ENCODE measurements at regions not wholly inside any gene's neighbourhood (a gene's known extent, or its start where the extent isn't known, plus 50 kb on each side); places are given as distances from the start of the nearest gene placed in this dataset.

DNA sequence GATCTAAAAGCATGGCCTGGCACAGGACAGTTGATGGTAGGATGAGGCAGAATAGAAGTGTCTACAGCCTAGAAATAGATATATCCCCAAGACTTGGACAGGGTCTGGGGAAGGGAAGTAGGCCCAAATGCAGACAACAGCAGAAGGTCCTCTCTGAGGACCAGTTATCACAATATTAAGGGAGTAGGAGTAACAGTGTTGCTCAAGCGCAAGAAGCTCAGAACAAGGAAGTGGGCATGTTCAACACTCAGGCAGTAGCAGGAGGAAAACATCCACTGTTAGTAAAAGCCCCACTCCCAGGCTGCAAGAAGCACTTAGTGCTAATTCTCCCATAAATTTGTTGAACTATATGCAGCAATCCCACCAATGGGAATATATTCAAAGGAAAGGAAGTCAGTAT lies 314.7 kb downstream of the METTL4 start:
- no peak for DNase-seq (ENCODE audit: low read depth, low spot score)
- ATAC-seq, result no peak
- Histone ChIP-seq H3K4me1 (ENCODE audit: control insufficient read depth in 1 of 2, insufficient read depth in 2 of 2, low read length in 2 of 2) (no peaks in the 10 kb centered on the region), H3K4me2 (ENCODE audit: low read length) (no peak overlapping the region), H3K79me2 (ENCODE audit: insufficient read depth, low read length) (no peaks in the 10 kb centered on the region), H3K9me3 (ENCODE audit: control insufficient read depth in 1 of 2, insufficient read depth in 1 of 2, low read depth in 1 of 2, low read length in 2 of 2) (no peaks in the 10 kb centered on the region), H3K9ac (ENCODE audit: low read length) (no peak overlapping the region), H2AFZ (ENCODE audit: low read depth, low read length, poor library complexity, severe bottlenecking) (no peak overlapping the region), H3K36me3 (ENCODE audit: control insufficient read depth in 1 of 2, insufficient read depth in 2 of 2, low read length in 2 of 2) (no peaks in the 10 kb centered on the region), H3K27me3 (ENCODE audit: insufficient read depth, low read length) (no peaks in the 10 kb centered on the region), H3K27ac (ENCODE audit: low read depth, low read length) (no peak overlapping the region), H3K4me3 (replicated peaks in 1 of 2; ENCODE audit: low read depth in 1 of 2, low read length in 2 of 2) (no peak overlapping the region), H3K9me2 (ENCODE audit: insufficient read depth) (no peaks in the 10 kb centered on the region), H4K20me1 (ENCODE audit: insufficient read depth) (no peaks in the 10 kb centered on the region)
- ChIA-PET RAD21 (ENCODE audit: low non-redundant PET in 1 of 2, low total read pairs in 2 of 2, uncharacterized antibody in 2 of 2, unreplicated experiment in 2 of 2) (no interaction called here), CTCF (no interaction called here), POLR2A (no interaction called here)
- BruUV-seq (replicated peaks), result no TSS peak
- TF ChIP-seq ELF1 (IDR thresholded peaks at IDR 0.05; ENCODE audit: borderline replicate concordance, low read depth) (no peak), CEBPB (IDR thresholded peaks at IDR 0.05; ENCODE audit: low read depth) (no peak), YY1 (IDR thresholded peaks at IDR 0.05; ENCODE audit: extremely low read depth, insufficient replicate concordance, low read depth, low read length) (no peak), ATF3 (IDR thresholded peaks at IDR 0.05) (no peak), EZH2 (IDR thresholded peaks at IDR 0.05) (no peak), ZNF274 (IDR thresholded peaks at IDR 0.05; ENCODE audit: low read depth, low read length) (no peak), JUND (IDR thresholded peaks at IDR 0.05) (no peak), FOSL1 (IDR thresholded peaks at IDR 0.05; ENCODE audit: low read depth) (no peak), SIN3A (IDR thresholded peaks at IDR 0.05; ENCODE audit: low read depth) (no peak), EZH2phosphoT487 (IDR thresholded peaks at IDR 0.05; ENCODE audit: borderline replicate concordance) (no peak), SP1 (IDR thresholded peaks at IDR 0.05; ENCODE audit: low read depth) (no peak), EGR1 (IDR thresholded peaks at IDR 0.05; ENCODE audit: low read depth) (no peak), POLR2AphosphoS5 (IDR thresholded peaks at IDR 0.05; ENCODE audit: low read depth, low read length) (no peak), CBX3 (IDR thresholded peaks at IDR 0.05; ENCODE audit: low read depth) (no peak), SRF (IDR thresholded peaks at IDR 0.05; ENCODE audit: low read depth) (no peak)
- TF ChIP-seq, protein P1, sequence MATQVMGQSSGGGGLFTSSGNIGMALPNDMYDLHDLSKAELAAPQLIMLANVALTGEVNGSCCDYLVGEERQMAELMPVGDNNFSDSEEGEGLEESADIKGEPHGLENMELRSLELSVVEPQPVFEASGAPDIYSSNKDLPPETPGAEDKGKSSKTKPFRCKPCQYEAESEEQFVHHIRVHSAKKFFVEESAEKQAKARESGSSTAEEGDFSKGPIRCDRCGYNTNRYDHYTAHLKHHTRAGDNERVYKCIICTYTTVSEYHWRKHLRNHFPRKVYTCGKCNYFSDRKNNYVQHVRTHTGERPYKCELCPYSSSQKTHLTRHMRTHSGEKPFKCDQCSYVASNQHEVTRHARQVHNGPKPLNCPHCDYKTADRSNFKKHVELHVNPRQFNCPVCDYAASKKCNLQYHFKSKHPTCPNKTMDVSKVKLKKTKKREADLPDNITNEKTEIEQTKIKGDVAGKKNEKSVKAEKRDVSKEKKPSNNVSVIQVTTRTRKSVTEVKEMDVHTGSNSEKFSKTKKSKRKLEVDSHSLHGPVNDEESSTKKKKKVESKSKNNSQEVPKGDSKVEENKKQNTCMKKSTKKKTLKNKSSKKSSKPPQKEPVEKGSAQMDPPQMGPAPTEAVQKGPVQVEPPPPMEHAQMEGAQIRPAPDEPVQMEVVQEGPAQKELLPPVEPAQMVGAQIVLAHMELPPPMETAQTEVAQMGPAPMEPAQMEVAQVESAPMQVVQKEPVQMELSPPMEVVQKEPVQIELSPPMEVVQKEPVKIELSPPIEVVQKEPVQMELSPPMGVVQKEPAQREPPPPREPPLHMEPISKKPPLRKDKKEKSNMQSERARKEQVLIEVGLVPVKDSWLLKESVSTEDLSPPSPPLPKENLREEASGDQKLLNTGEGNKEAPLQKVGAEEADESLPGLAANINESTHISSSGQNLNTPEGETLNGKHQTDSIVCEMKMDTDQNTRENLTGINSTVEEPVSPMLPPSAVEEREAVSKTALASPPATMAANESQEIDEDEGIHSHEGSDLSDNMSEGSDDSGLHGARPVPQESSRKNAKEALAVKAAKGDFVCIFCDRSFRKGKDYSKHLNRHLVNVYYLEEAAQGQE (IDR thresholded peaks at IDR 0.05; ENCODE audit: low read depth), result no peak
- TF ChIP-seq, protein P2, sequence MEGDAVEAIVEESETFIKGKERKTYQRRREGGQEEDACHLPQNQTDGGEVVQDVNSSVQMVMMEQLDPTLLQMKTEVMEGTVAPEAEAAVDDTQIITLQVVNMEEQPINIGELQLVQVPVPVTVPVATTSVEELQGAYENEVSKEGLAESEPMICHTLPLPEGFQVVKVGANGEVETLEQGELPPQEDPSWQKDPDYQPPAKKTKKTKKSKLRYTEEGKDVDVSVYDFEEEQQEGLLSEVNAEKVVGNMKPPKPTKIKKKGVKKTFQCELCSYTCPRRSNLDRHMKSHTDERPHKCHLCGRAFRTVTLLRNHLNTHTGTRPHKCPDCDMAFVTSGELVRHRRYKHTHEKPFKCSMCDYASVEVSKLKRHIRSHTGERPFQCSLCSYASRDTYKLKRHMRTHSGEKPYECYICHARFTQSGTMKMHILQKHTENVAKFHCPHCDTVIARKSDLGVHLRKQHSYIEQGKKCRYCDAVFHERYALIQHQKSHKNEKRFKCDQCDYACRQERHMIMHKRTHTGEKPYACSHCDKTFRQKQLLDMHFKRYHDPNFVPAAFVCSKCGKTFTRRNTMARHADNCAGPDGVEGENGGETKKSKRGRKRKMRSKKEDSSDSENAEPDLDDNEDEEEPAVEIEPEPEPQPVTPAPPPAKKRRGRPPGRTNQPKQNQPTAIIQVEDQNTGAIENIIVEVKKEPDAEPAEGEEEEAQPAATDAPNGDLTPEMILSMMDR (IDR thresholded peaks at IDR 0.05 in 2 of 3, conservative IDR thresholded peaks at IDR 0.05 in 1 of 3; ENCODE audit: borderline replicate concordance in 1 of 3, insufficient read depth in 1 of 3, low read depth in 2 of 3, low read length in 2 of 3), result no peak
- intact Hi-C loops (cut with micrococcal nuclease), result no loop called here
